ENCODE measurements at regions not wholly inside any gene's neighbourhood (a gene's known extent, or its start where the extent isn't known, plus 50 kb on each side); places are given as distances from the start of the nearest gene placed in this dataset.

- DNase-seq (ENCODE audit: low read depth in 4 of 4, low spot score in 3 of 4): peak in 3 of 4 donors; percentile 22 to 31 (median 24)
Observed at GRCh38 chr6:14450133-14450504, 332.5 kb downstream of the CD83 start.

GRCh38 chr6:14450578-14450977 lies 333.0 kb downstream of the CD83 start:
- no peak for DNase-seq (ENCODE audit: low read depth in 4 of 4, low spot score in 3 of 4)

- DNase-seq (ENCODE audit: low read depth in 4 of 4, low spot score in 3 of 4): no peak
Observed at GRCh38 chr6:14451594-14452374, 334.2 kb downstream of the CD83 start.

- no peak for DNase-seq (ENCODE audit: low read depth in 4 of 4, low spot score in 3 of 4)
Observed at GRCh38 chr6:14452567-14453527, 335.3 kb downstream of the CD83 start.

GRCh38 chr6:14453712-14454472 lies 336.3 kb downstream of the CD83 start:
- no peak for DNase-seq (ENCODE audit: low read depth in 4 of 4, low spot score in 3 of 4)

- no peak for DNase-seq (ENCODE audit: low read depth in 4 of 4, low spot score in 3 of 4)
Observed at GRCh38 chr6:14454473-14454775, 336.9 kb downstream of the CD83 start.

- DNase-seq (ENCODE audit: low read depth in 4 of 4, low spot score in 3 of 4): no peak
Observed at GRCh38 chr6:14455427-14455826, 337.9 kb downstream of the CD83 start.

GRCh38 chr6:14455876-14456648 lies 338.5 kb downstream of the CD83 start:
- DNase-seq (ENCODE audit: low read depth in 4 of 4, low spot score in 3 of 4): no peak

- DNase-seq (ENCODE audit: low read depth in 4 of 4, low spot score in 3 of 4): no peak
Observed at GRCh38 chr6:14456941-14457340, 339.4 kb downstream of the CD83 start.

- no peak for DNase-seq (ENCODE audit: low read depth in 4 of 4, low spot score in 3 of 4)
Observed at GRCh38 chr6:14458669-14459266, 341.2 kb downstream of the CD83 start.

- DNase-seq (ENCODE audit: low read depth in 4 of 4, low spot score in 3 of 4): no peak
Observed at GRCh38 chr6:14459315-14459714, 341.7 kb downstream of the CD83 start.

- DNase-seq (ENCODE audit: low read depth in 4 of 4, low spot score in 3 of 4): no peak
Observed at GRCh38 chr6:14460556-14460955, 343.0 kb downstream of the CD83 start.

GRCh38 chr6:14462135-14462534 lies 344.6 kb downstream of the CD83 start:
- DNase-seq (ENCODE audit: low read depth in 4 of 4, low spot score in 3 of 4): no peak

- no peak for DNase-seq (ENCODE audit: low read depth in 4 of 4, low spot score in 3 of 4)
Observed at GRCh38 chr6:14462566-14462965, 345.0 kb downstream of the CD83 start.

- no peak for DNase-seq (ENCODE audit: low read depth in 4 of 4, low spot score in 3 of 4)
Observed at GRCh38 chr6:14463110-14463509, 345.5 kb downstream of the CD83 start.

GRCh38 chr6:14464055-14464454 lies 346.5 kb downstream of the CD83 start:
- no peak for DNase-seq (ENCODE audit: low read depth in 4 of 4, low spot score in 3 of 4)

GRCh38 chr6:14464716-14465115 lies 347.1 kb downstream of the CD83 start:
- DNase-seq (ENCODE audit: low read depth in 4 of 4, low spot score in 3 of 4): no peak

- DNase-seq (ENCODE audit: low read depth in 4 of 4, low spot score in 3 of 4): no peak
Observed at GRCh38 chr6:14466278-14466677, 348.7 kb downstream of the CD83 start.

- DNase-seq (ENCODE audit: low read depth in 4 of 4, low spot score in 3 of 4): no peak
Observed at GRCh38 chr6:14467591-14467990, 350.0 kb downstream of the CD83 start.

All from left renal pelvis (tissue), 4 donors.